Renal cortex interstitium (tissue), 11 donors: ENCODE measurements at regions not wholly inside any gene's neighbourhood (a gene's known extent, or its start where the extent isn't known, plus 50 kb on each side); places are given as distances from the start of the nearest gene placed in this dataset.
"Not testable (repeated sequence)": the region's sequence is repeated elsewhere in the genome, so short reads cannot be mapped to it uniquely, and the experiment has no call there.

Source experiments
- DNase-seq, 11 donors: peaks; one replicate each; pipeline ENCODE4 v3.0.0-alpha.2; 2013; ENCODE audit warnings: low read depth in 9 of 11, low spot score in 4 of 11; ENCODE audit errors: extremely low read depth in 1 of 11

- DNase-seq = no peak
These were observed 548.2 kb upstream of the ADGRL4 start for GRCh38 chr1:79554688-79555087.

- DNase-seq = no peak
These were observed 544.8 kb upstream of the ADGRL4 start for GRCh38 chr1:79551321-79551720.

DNA sequence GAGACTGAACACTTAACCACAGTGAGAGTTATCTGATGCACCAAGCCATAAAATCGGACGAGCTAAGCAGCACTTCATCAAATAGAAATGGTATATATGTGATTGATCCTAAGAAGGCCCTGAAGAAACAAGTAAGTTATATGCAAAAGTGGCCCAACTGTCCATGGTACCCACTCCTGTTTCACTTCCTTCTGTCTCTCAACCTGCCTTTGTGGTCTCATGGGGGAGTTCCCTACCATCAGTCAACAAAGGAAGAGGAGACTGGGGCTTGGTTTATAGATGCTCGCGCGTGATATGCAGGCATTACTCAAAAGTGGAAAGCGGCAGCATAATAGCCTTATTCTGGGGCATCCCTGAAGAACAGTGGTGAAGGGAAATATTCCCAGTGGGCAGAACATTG is 543.9 kb upstream of the ADGRL4 start:
- no peak for DNase-seq

GRCh38 chr1:79549201-79549600 is 542.7 kb upstream of the ADGRL4 start:
- no peak for DNase-seq

GRCh38 chr1:79547514-79547913 is 541.0 kb upstream of the ADGRL4 start:
- no peak for DNase-seq

GRCh38 chr1:79543394-79543793 is 536.9 kb upstream of the ADGRL4 start:
- DNase-seq = no peak

DNA sequence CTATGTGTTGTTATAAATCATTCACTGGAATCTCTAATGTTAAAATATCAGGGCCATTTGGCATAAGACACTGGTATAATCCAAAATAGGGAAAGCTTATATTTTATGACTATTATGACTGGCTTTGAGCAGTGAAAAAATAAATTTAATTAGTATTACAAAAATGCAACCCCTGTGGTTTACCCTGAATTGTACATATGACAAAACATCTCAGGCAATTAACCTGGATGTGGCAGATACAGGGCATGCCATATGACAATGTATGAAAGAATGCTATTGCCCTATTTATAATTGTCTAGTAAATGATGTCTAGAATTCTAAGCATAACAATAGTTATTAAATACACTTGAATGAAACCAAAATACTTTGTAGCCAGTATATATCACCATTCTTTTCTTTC is 532.5 kb upstream of the ADGRL4 start:
- DNase-seq = no peak

GRCh38 chr1:79532555-79532954 is 526.0 kb upstream of the ADGRL4 start:
- no peak for DNase-seq

GRCh38 chr1:79531790-79532189 is 525.3 kb upstream of the ADGRL4 start:
- DNase-seq = no peak

GRCh38 chr1:79530476-79530875 is 523.9 kb upstream of the ADGRL4 start:
- DNase-seq = no peak

- DNase-seq = no peak
These were observed 523.5 kb upstream of the ADGRL4 start for GRCh38 chr1:79530055-79530454.

DNA sequence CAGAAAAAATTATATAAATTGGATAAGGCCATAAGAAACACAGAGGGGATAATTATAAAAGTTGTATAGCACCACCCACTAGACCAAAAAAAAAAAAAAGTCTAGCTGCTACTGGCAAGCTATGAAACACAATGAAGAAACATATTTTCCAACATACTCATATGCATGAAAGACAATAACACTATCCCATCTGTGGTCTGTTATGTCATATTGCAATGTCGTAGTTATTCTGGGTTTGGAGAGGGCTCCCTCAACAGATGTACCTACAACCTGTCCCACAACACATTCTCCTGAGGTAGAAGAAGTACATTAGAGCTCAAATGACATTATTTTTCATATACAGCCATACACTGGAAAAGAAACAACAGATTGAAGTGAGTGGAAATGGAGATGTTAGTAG is 517.6 kb upstream of the ADGRL4 start:
- no peak for DNase-seq

DNA sequence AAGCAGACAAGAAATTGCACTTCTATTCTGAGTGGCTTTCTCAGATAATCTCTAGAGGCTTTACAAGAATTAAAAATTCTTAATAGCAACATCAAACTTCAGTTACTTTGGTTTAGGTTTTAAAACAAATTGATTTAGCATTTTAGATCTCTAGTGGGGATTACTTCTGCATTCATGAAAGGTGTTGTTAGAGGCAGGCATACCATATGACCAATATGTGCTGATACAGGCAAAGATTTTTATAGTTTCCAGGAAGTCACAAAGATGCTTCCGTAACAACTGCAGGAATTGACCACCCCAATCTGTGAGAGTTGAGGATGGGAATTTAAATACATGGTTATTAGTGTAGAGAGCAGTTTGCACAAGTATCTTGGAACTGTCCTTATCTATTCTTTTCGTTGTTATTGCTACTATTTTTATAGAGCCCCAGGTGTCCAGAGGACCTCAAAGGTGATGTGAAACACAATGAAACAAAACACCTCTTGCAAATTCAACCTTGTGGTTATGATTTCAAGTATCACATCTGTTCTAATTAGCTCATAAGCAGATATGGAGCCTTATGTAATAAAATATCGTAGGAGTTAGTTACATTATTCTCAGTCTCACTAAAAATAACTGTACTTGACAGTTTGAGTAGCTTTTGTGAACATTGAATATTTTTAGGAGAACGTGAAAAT is 512.7 kb upstream of the ADGRL4 start:
- DNase-seq = no peak

GRCh38 chr1:79517470-79518224 is 511.1 kb upstream of the ADGRL4 start:
- DNase-seq = no peak

- no peak for DNase-seq
These were observed 501.2 kb upstream of the ADGRL4 start for GRCh38 chr1:79507770-79508169.

GRCh38 chr1:79501153-79501552 is 494.6 kb upstream of the ADGRL4 start:
- no peak for DNase-seq

GRCh38 chr1:79499541-79499940 is 493.0 kb upstream of the ADGRL4 start:
- DNase-seq = no peak

DNA sequence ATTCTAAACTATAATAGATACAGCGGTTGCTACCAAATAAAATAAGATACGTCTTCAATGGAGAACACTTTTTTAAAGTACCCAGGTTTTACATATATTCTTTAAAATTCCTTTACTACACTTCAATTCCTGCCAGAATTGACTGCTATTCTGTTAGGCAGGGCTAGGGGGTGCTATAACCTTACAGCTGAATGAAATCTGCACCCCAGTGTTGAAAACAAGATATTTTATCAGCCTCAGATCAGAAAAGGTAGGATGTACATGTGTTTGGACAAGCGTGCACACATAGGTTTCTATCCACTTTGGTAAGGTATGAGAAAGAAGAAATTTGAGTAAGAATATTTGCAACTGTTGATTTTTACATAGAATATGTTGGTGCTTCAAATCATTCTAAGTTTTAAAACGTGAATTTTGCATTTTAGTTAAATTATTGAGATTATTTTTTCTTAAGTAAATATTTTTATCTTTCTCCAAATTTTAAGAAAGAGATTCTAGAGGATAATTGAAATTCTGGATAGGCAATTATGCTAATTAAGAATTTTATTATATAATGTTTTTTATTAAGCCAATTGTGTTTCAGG is 490.8 kb upstream of the ADGRL4 start:
- DNase-seq = peak in 9 of 11 donors; percentile 2 to 21 (median 10)

DNA sequence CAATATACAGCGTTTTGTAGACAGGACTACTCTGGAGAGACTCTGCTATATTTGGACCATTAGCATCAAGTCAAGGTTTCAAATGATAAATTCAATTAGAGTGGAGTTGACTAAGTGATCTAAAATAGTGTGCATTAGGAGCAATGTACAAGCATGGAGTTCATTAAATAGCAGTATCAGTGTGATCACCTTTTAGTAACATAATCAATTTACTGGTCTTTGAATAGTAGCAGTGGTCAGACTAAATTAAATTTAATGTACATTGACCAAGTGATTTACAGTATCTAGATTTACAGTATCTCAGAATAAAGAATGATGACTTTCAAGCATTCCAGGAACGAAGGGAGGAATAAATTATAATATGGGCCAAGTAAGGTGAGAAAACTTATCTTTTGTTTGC is 489.6 kb upstream of the ADGRL4 start:
- DNase-seq = no peak

DNA sequence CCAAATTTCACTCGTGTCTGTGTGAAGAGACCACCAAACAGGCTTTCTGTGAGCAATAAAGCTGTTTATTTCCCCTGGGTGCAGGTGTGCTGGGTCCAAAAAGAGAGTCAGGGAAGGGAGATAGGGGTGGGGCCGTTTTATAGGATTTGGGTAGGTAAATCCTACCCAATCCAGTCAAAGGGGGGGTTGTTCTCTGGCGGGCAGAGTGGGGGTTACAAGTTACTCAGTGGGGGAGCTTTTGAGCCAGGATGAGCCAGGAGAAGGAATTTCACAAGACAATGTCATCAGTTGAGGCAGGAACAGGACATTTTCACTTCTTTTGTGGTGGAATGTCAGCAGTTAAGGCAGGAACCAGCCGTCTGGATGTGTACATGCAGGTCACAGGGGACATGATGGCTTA is 487.2 kb upstream of the ADGRL4 start:
- not testable (repeated sequence) for DNase-seq
